ENCODE measurements at regions not wholly inside any gene's neighbourhood (a gene's known extent, or its start where the extent isn't known, plus 50 kb on each side); places are given as distances from the start of the nearest gene placed in this dataset.

DNA sequence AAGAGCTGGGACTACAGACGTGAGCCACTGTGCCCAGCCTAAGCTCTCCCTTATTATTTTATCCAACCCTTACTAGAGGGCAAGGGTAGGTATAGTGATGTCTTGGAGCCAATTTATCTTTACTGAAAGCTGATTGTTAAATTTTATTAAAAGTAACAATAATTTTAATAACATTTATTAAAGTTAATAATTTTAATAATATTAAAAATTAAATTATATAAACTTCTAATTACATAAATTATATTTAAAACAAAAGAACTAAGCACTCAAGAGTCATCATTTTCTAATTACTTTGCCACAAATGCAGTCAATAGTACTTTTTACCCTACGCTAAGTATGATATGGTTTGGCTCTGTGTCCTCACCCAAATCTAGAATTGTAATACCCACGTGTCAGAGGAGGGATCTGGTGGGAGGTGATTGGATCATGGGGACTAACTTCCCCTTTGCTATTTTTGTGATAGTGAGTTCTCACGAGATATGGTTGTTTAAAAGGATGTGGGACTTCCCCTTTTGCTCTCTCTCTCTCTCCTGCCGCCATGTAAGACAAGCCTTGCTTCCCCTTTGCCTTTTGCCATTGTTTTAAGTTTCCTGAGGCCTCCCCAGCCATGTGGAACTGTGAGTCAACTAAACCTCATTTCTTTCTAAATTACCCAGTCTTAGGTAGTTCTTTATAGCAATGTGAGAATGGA is 58.4 kb upstream of the ETV1 start:
- Histone ChIP-seq H3K36me3 (ENCODE audit: insufficient read depth, low read length) (no peaks in the 10 kb centered on the region), H3K4me2 (ENCODE audit: low read length) (no peak overlapping the region), H3K4me1 (ENCODE audit: insufficient read depth, low read length, poor library complexity, severe bottlenecking) (no peaks in the 10 kb centered on the region), H3K79me2 (ENCODE audit: insufficient read depth, low read depth, low read length) (no peaks in the 10 kb centered on the region), H3K4me3 (ENCODE audit: low read depth, low read length, poor library complexity, severe bottlenecking) (no peak overlapping the region), H4K20me1 (ENCODE audit: insufficient read depth, low read length) (no peaks in the 10 kb centered on the region), H2AFZ (ENCODE audit: low read length) (no peak overlapping the region), H3K9me2 (ENCODE audit: insufficient read depth, low read length) (no peaks in the 10 kb centered on the region), H3K27ac (ENCODE audit: low read depth, low read length, poor library complexity, severe bottlenecking) (no peak overlapping the region), H3K9me3 (ENCODE audit: low read length) (no peaks in the 10 kb centered on the region)
- ChIA-PET CTCF (ENCODE audit: unreplicated experiment) (no interaction called here), POLR2A (no interaction called here)
- no TSS peak for BruUV-seq (replicated peaks)
- intact Hi-C loops (cut with micrococcal nuclease; ENCODE audit: unreplicated experiment): no loop called here
- DNase-seq (ENCODE audit: low spot score): peak; percentile 7
- no peak for TF ChIP-seq EZH2phosphoT487 (IDR thresholded peaks at IDR 0.05; ENCODE audit: borderline replicate concordance, low read depth, low read length)
- TF ChIP-seq, protein P1, sequence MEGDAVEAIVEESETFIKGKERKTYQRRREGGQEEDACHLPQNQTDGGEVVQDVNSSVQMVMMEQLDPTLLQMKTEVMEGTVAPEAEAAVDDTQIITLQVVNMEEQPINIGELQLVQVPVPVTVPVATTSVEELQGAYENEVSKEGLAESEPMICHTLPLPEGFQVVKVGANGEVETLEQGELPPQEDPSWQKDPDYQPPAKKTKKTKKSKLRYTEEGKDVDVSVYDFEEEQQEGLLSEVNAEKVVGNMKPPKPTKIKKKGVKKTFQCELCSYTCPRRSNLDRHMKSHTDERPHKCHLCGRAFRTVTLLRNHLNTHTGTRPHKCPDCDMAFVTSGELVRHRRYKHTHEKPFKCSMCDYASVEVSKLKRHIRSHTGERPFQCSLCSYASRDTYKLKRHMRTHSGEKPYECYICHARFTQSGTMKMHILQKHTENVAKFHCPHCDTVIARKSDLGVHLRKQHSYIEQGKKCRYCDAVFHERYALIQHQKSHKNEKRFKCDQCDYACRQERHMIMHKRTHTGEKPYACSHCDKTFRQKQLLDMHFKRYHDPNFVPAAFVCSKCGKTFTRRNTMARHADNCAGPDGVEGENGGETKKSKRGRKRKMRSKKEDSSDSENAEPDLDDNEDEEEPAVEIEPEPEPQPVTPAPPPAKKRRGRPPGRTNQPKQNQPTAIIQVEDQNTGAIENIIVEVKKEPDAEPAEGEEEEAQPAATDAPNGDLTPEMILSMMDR (conservative IDR thresholded peaks at IDR 0.05; ENCODE audit: low read length): no peak

- CTCF ChIA-PET (ENCODE audit: unreplicated experiment): no interaction called here
- no TSS peak for BruUV-seq (replicated peaks)
These were observed 56.2 kb upstream of the ETV1 start for GRCh38 chr7:14045651-14046050.

GRCh38 chr7:14040528-14040927 is 51.1 kb upstream of the ETV1 start:
- ChIA-PET POLR2A (interaction anchor here (0.9 kb wide), 1 partner anchor 18 kb away, joined by 3 read pairs; no protein-coding TSS in a partner anchor), CTCF (ENCODE audit: unreplicated experiment) (no interaction called here)
- Histone ChIP-seq H3K9me3 (ENCODE audit: low read length) (no peaks in the 10 kb centered on the region), H2AFZ (ENCODE audit: low read length) (no peak overlapping the region), H3K4me1 (ENCODE audit: insufficient read depth, low read length, poor library complexity, severe bottlenecking) (no peaks in the 10 kb centered on the region), H3K4me2 (ENCODE audit: low read length) (no peak overlapping the region), H3K36me3 (ENCODE audit: insufficient read depth, low read length) (no peaks in the 10 kb centered on the region), H3K79me2 (ENCODE audit: insufficient read depth, low read depth, low read length) (no peaks in the 10 kb centered on the region), H3K27ac (ENCODE audit: low read depth, low read length, poor library complexity, severe bottlenecking) (no peak overlapping the region), H3K4me3 (ENCODE audit: low read depth, low read length, poor library complexity, severe bottlenecking) (no peak overlapping the region), H3K9me2 (ENCODE audit: insufficient read depth, low read length) (no peaks in the 10 kb centered on the region), H4K20me1 (ENCODE audit: insufficient read depth, low read length) (no peaks in the 10 kb centered on the region)
- TF ChIP-seq EZH2phosphoT487 (IDR thresholded peaks at IDR 0.05; ENCODE audit: borderline replicate concordance, low read depth, low read length): no peak
- TF ChIP-seq, protein P1 (conservative IDR thresholded peaks at IDR 0.05; ENCODE audit: low read length): no peak
- DNase-seq (ENCODE audit: low spot score): no peak
- BruUV-seq (replicated peaks): no TSS peak
- intact Hi-C loops (cut with micrococcal nuclease; ENCODE audit: unreplicated experiment): no loop called here

More at GRCh38 chr7:14045651-14046050, 56.2 kb upstream of the ETV1 start:
- no peaks in the 10 kb centered on the region for H3K4me1 ChIP-seq (ENCODE audit: insufficient read depth, low read length, poor library complexity, severe bottlenecking)
- no peak overlapping the region for H3K4me2 ChIP-seq (ENCODE audit: low read length)
- no peaks in the 10 kb centered on the region for H3K9me2 ChIP-seq (ENCODE audit: insufficient read depth, low read length)
- no peak overlapping the region for H3K4me3 ChIP-seq (ENCODE audit: low read depth, low read length, poor library complexity, severe bottlenecking)
- H3K27ac ChIP-seq (ENCODE audit: low read depth, low read length, poor library complexity, severe bottlenecking): no peak overlapping the region
- no peaks in the 10 kb centered on the region for H3K9me3 ChIP-seq (ENCODE audit: low read length)
- H2AFZ ChIP-seq (ENCODE audit: low read length): no peak overlapping the region
- intact Hi-C loops (cut with micrococcal nuclease; ENCODE audit: unreplicated experiment): no loop called here
- H3K79me2 ChIP-seq (ENCODE audit: insufficient read depth, low read depth, low read length): no peaks in the 10 kb centered on the region
- no peaks in the 10 kb centered on the region for H3K36me3 ChIP-seq (ENCODE audit: insufficient read depth, low read length)
- POLR2A ChIA-PET: no interaction called here
- H4K20me1 ChIP-seq (ENCODE audit: insufficient read depth, low read length): no peaks in the 10 kb centered on the region
- DNase-seq (ENCODE audit: low spot score): no peak
- no peak for TF ChIP-seq EZH2phosphoT487 (IDR thresholded peaks at IDR 0.05; ENCODE audit: borderline replicate concordance, low read depth, low read length)
- TF ChIP-seq, protein P1 (conservative IDR thresholded peaks at IDR 0.05; ENCODE audit: low read length): no peak

Data from OCI-LY7 (cell line).